Hepatocyte (in vitro differentiated cells): ENCODE measurements at regions not wholly inside any gene's neighbourhood (a gene's known extent, or its start where the extent isn't known, plus 50 kb on each side); places are given as distances from the start of the nearest gene placed in this dataset.

Experiments used
- EZH2phosphoT487 ChIP-seq: fragments of 200-600 bp; sonication (generic); IDR thresholded peaks from one replicate; pipeline ENCODE4 v1.6.1; 2018; ENCODE audit warnings: antibody characterized with exemption, mild to moderate bottlenecking, low read depth, moderate library complexity; ENCODE audit not compliant: unreplicated experiment, severe bottlenecking
- TF ChIP-seq, protein P1 (sequence below): fragments of 200-600 bp; sonication (generic); IDR thresholded peaks from 2 replicates; pipeline ENCODE4 v1.5.1; 2016; ENCODE audit warnings: antibody characterized with exemption, mild to moderate bottlenecking; ENCODE audit not compliant: poor library complexity

DNA sequence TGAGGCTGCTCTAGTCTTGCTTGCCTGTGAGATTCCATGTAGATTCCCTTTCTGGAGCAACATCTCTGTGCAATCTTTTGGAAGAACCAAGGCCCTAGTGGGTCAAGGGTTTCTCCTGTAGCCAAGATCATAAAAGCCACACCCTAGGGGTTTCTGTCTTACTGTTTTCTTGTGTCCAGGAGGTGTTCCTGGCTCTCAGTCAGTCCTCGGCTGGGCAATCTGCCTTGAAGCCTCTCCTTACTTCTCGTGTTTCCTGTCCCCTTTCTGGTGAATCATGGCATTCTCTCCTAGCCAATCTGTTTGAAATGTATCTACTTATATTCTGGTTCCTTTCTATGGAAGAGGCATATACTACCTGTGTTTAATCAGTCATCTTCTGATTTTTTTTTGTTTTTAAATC lies 484.8 kb upstream of the UBE2E3 start:
- TF ChIP-seq, protein P1, sequence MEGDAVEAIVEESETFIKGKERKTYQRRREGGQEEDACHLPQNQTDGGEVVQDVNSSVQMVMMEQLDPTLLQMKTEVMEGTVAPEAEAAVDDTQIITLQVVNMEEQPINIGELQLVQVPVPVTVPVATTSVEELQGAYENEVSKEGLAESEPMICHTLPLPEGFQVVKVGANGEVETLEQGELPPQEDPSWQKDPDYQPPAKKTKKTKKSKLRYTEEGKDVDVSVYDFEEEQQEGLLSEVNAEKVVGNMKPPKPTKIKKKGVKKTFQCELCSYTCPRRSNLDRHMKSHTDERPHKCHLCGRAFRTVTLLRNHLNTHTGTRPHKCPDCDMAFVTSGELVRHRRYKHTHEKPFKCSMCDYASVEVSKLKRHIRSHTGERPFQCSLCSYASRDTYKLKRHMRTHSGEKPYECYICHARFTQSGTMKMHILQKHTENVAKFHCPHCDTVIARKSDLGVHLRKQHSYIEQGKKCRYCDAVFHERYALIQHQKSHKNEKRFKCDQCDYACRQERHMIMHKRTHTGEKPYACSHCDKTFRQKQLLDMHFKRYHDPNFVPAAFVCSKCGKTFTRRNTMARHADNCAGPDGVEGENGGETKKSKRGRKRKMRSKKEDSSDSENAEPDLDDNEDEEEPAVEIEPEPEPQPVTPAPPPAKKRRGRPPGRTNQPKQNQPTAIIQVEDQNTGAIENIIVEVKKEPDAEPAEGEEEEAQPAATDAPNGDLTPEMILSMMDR, result no peak
- no peak for TF ChIP-seq EZH2phosphoT487
